Endothelial cell of umbilical vein (primary cell): ENCODE measurements at regions not wholly inside any gene's neighbourhood (a gene's known extent, or its start where the extent isn't known, plus 50 kb on each side); places are given as distances from the start of the nearest gene placed in this dataset.

Source experiments
- BruUV-seq: library from RNA; stranded (reverse); fragments of 400-500 nt; replicated peaks from 2 replicates; lab custom pipeline; 2021; lab: Mats Ljungman, UMichigan
- CTCF ChIA-PET: fragments of 300-600, 350-600 bp; sonication (Branson Sonifier 250); formaldehyde crosslinking; loops from one replicate; lab custom pipeline; 2021; ENCODE audit warnings: antibody characterized with exemption, inconsistent platforms; lab: Charles Lee
- POLR2A ChIA-PET: fragments of 300-600, 350-600 bp; sonication (Branson Sonifier 250); formaldehyde crosslinking; loops from one replicate; lab custom pipeline; 2021; ENCODE audit warnings: antibody characterized with exemption, inconsistent platforms; lab: Charles Lee
- DNase-seq: peaks from one replicate; pipeline ENCODE4 v3.0.0-alpha.2; 2011; ENCODE audit warnings: low read depth, low spot score
- FAIRE-seq: peaks from 2 replicates; lab custom pipeline; 2011; peaks lifted over from hg19 to GRCh38; lab: Jason Lieb, UNC
- H2AFZ ChIP-seq: 2 replicates; pipeline ENCODE4 v1.6.0; 2012; ENCODE audit warnings: low read depth, low read length, control low read depth, inconsistent platforms
- H3K27ac ChIP-seq: 2 replicates; pipeline ENCODE4 v1.5.1; 2011; ENCODE audit warnings: low read depth, mild to moderate bottlenecking, control low read depth, low read length, moderate library complexity; ENCODE audit not compliant: insufficient read depth
- H3K27me3 ChIP-seq, 2 experiments: 2 replicates each; pipeline versions ENCODE4 v1.6.0 to v1.6.1; 2011; ENCODE audit warnings: low read length in 2 of 2, mixed read lengths in 1 of 2; ENCODE audit not compliant: control insufficient read depth in 2 of 2, insufficient read depth in 2 of 2
- H3K36me3 ChIP-seq, 2 experiments: 2 replicates in 1 of 2; 3 replicates in 1 of 2; pipeline ENCODE4 v1.5.1; 2011; ENCODE audit warnings: low read length in 2 of 2, mild to moderate bottlenecking in 1 of 2, moderate library complexity in 1 of 2; ENCODE audit not compliant: control insufficient read depth in 2 of 2, insufficient read depth in 2 of 2; ENCODE audit errors: extremely low read depth in 1 of 2
- H3K4me1 ChIP-seq: 3 replicates; pipeline ENCODE4 v1.5.1; 2011; ENCODE audit warnings: mild to moderate bottlenecking, low read length; ENCODE audit not compliant: control insufficient read depth, insufficient read depth; ENCODE audit errors: extremely low read depth
- H3K4me2 ChIP-seq: 2 replicates; pipeline ENCODE4 v1.6.1; 2011; ENCODE audit warnings: low read length, control low read depth, mixed read lengths; ENCODE audit not compliant: insufficient read depth
- H3K4me3 ChIP-seq, 3 experiments: fragments of 200-600 bp in 1 of 3; sonication (generic), shearing (Covaris generic) in 1 of 3; replicated peaks in 1 of 3; 2 replicates each; pipeline ENCODE4 v1.5.1; 2011 to 2016; ENCODE audit warnings: control low read depth in 3 of 3, low read length in 3 of 3, mild to moderate bottlenecking in 2 of 3, inconsistent platforms in 1 of 3, low read depth in 1 of 3, moderate library complexity in 1 of 3; ENCODE audit not compliant: insufficient read depth in 1 of 3
- H3K79me2 ChIP-seq: 2 replicates; pipeline ENCODE4 v1.6.0; 2012; ENCODE audit warnings: low read length, inconsistent platforms; ENCODE audit not compliant: control insufficient read depth, insufficient read depth
- H3K9ac ChIP-seq: replicated peaks from 2 replicates; pipeline ENCODE3; 2011; ENCODE audit warnings: low read length, control low read depth; ENCODE audit not compliant: insufficient read depth; ENCODE audit errors: extremely low read depth
- H3K9me1 ChIP-seq: replicated peaks from 3 replicates; pipeline ENCODE4 v1.6.0; 2011; ENCODE audit warnings: mild to moderate bottlenecking, low read length; ENCODE audit not compliant: control insufficient read depth, insufficient read depth; ENCODE audit errors: extremely low read depth
- H3K9me3 ChIP-seq: replicated peaks from 2 replicates; pipeline ENCODE4 v1.5.1; 2012; ENCODE audit warnings: low read length, inconsistent platforms; ENCODE audit not compliant: control insufficient read depth, insufficient read depth
- H4K20me1 ChIP-seq: replicated peaks from 2 replicates; pipeline ENCODE3; 2011; ENCODE audit warnings: mild to moderate bottlenecking, low read length; ENCODE audit not compliant: control insufficient read depth, insufficient read depth; ENCODE audit errors: extremely low read depth
- CTCF ChIP-seq, 2 donors: IDR thresholded peaks; 1 replicate in 1 of 2; 2 replicates in 1 of 2; pipeline ENCODE4 v1.5.1; 2011; ENCODE audit warnings: low read length in 2 of 2, mild to moderate bottlenecking in 2 of 2, moderate library complexity in 2 of 2, control low read depth in 1 of 2, inconsistent platforms in 1 of 2, low read depth in 1 of 2; ENCODE audit not compliant: insufficient read depth in 1 of 2; ENCODE audit errors: extremely low read depth in 1 of 2
- EZH2 ChIP-seq: IDR thresholded peaks from 2 replicates; pipeline ENCODE4 v1.6.1; 2012; ENCODE audit warnings: borderline replicate concordance, low read depth, mild to moderate bottlenecking, moderate library complexity, low read length, inconsistent platforms; ENCODE audit not compliant: severe bottlenecking
- FOS ChIP-seq: IDR thresholded peaks from 2 replicates; pipeline ENCODE4 v1.6.1; 2011; ENCODE audit warnings: mild to moderate bottlenecking, low read length, moderate library complexity, borderline replicate concordance; ENCODE audit not compliant: insufficient read depth
- GATA2 ChIP-seq: IDR thresholded peaks from 2 replicates; pipeline ENCODE4 v1.7.0; 2011; ENCODE audit warnings: low read depth, mild to moderate bottlenecking, moderate library complexity, mixed read lengths, low read length; ENCODE audit not compliant: insufficient read length, insufficient read depth
- JUN ChIP-seq: IDR thresholded peaks from 2 replicates; pipeline ENCODE4 v1.6.1; 2011; ENCODE audit warnings: borderline replicate concordance, low read depth; ENCODE audit not compliant: insufficient read length, insufficient read depth
- MAX ChIP-seq: IDR thresholded peaks from 2 replicates; pipeline ENCODE4 v1.6.1; 2011; ENCODE audit not compliant: insufficient read depth, insufficient read length
- MYC ChIP-seq: IDR thresholded peaks from one replicate; pipeline ENCODE4 v1.6.1; 2011; ENCODE audit warnings: mild to moderate bottlenecking, low read depth, low read length
- POLR2A ChIP-seq: IDR thresholded peaks from 2 replicates; pipeline ENCODE4 v1.6.1; 2012; ENCODE audit warnings: low read depth, mild to moderate bottlenecking, control low read depth, low read length
- POLR2AphosphoS5 ChIP-seq: IDR thresholded peaks from 2 replicates; pipeline ENCODE4 v1.6.1; 2012; ENCODE audit warnings: low read depth, mild to moderate bottlenecking, control low read depth, low read length, moderate library complexity; ENCODE audit not compliant: insufficient read depth
- dilution Hi-C: fragments of 300-500 bp; cut with MboI; formaldehyde crosslinking; loops from one replicate; pipeline ENCODE4 v1.15.0; 2019; ENCODE audit warnings: low sequenced_read_pairs; ENCODE audit not compliant: extremely low pct_ligation_motif_present
- intact Hi-C: fragments of 100-400 bp; cut with micrococcal nuclease; formaldehyde crosslinking; loops from one replicate; pipeline ENCODE4 v1.10.0; 2022

GRCh38 chr16:72299684-72300243, 127.8 kb upstream of the PMFBP1 start:
- no peaks in the 10 kb centered on the region for H3K4me1 ChIP-seq
- no peaks in the 10 kb centered on the region for H3K36me3 ChIP-seq
- H3K9ac ChIP-seq, result no peak overlapping the region
- no peak for FAIRE-seq
- H3K27ac ChIP-seq, result no peak overlapping the region
- H3K9me1 ChIP-seq, result no peaks in the 10 kb centered on the region
- H3K27me3 ChIP-seq, result no peaks in the 10 kb centered on the region
- H3K4me2 ChIP-seq, result no peak overlapping the region
- no peak overlapping the region for H2AFZ ChIP-seq
- H3K4me3 ChIP-seq, result no peak overlapping the region
- no peak for DNase-seq
- dilution Hi-C loops (no loop called here), intact Hi-C loops (loop anchor here (10.0 kb wide), 1 partner anchor 755 kb away; no protein-coding TSS in a partner anchor)
- TF ChIP-seq GATA2, result no peak
- TF ChIP-seq MYC, result no peak
- TF ChIP-seq POLR2A, result no peak
- TF ChIP-seq MAX, result no peak
- no peak for TF ChIP-seq JUN
- TF ChIP-seq FOS, result no peak
- no peak for TF ChIP-seq POLR2AphosphoS5
- no peak for TF ChIP-seq EZH2
- TF ChIP-seq CTCF (IDR thresholded peaks at IDR 0.05; ENCODE audit: extremely low read depth in 1 of 2, insufficient read depth in 1 of 2, low read depth in 1 of 2, low read length in 2 of 2), result no peak
- H3K9me3 ChIP-seq, result no peaks in the 10 kb centered on the region
- ChIA-PET CTCF (no interaction called here), POLR2A (no interaction called here)
- H3K79me2 ChIP-seq, result no peaks in the 10 kb centered on the region
- H4K20me1 ChIP-seq, result no peaks in the 10 kb centered on the region
- no TSS peak for BruUV-seq
